Endodermal cell (in vitro differentiated cells): ENCODE measurements at regions not wholly inside any gene's neighbourhood (a gene's known extent, or its start where the extent isn't known, plus 50 kb on each side); places are given as distances from the start of the nearest gene placed in this dataset.

ENCODE experiments used
- DNase-seq: peaks from one replicate; pipeline ENCODE4 v3.0.0-alpha.2; 2017
- H3K27ac ChIP-seq: 2 replicates; pipeline ENCODE4 v1.5.1; 2013; ENCODE audit warnings: mild to moderate bottlenecking, low read depth, low read length, moderate library complexity
- H3K27me3 ChIP-seq: 2 replicates; pipeline ENCODE4 v1.6.1; 2013; ENCODE audit warnings: mild to moderate bottlenecking, low read length, moderate library complexity; ENCODE audit not compliant: insufficient read depth, control insufficient read depth, poor library complexity, severe bottlenecking
- H3K36me3 ChIP-seq: 2 replicates; pipeline ENCODE4 v1.7.0; 2013; ENCODE audit warnings: mild to moderate bottlenecking, low read length, moderate library complexity; ENCODE audit not compliant: control insufficient read depth, insufficient read depth
- H3K4me1 ChIP-seq: one replicate; pipeline ENCODE4 v1.7.0; 2013; ENCODE audit warnings: low read length; ENCODE audit not compliant: control insufficient read depth, insufficient read depth
- H3K4me3 ChIP-seq: 2 replicates; pipeline ENCODE4 v1.5.1; 2013; ENCODE audit warnings: mild to moderate bottlenecking, low read length, moderate library complexity
- H3K9ac ChIP-seq: 2 replicates; pipeline ENCODE4 v1.6.1; 2013; ENCODE audit warnings: mild to moderate bottlenecking, low read length, moderate library complexity; ENCODE audit not compliant: poor library complexity, severe bottlenecking; ENCODE audit errors: extremely low read depth
- H3K9me3 ChIP-seq: 2 replicates; pipeline ENCODE4 v1.6.1; 2013; ENCODE audit warnings: mild to moderate bottlenecking, low read length, moderate library complexity; ENCODE audit not compliant: control insufficient read depth
- H3K27ac Mint-ChIP-seq: 2 replicates; pipeline ENCODE4 v1.8.0; 2020; ENCODE audit warnings: mixed read lengths
- H3K27me3 Mint-ChIP-seq: 2 replicates; pipeline ENCODE4 v1.8.0; 2021; ENCODE audit warnings: mild to moderate bottlenecking, mixed read lengths; ENCODE audit not compliant: insufficient read depth
- H3K36me3 Mint-ChIP-seq: 2 replicates; pipeline ENCODE4 v1.8.0; 2020; ENCODE audit warnings: low read depth, mixed read lengths
- H3K4me1 Mint-ChIP-seq: 2 replicates; pipeline ENCODE4 v1.8.0; 2020; ENCODE audit warnings: mixed read lengths
- H3K4me3 Mint-ChIP-seq: 2 replicates; pipeline ENCODE4 v1.8.0; 2020; ENCODE audit warnings: mild to moderate bottlenecking, moderate library complexity, mixed read lengths
- H3K9me3 Mint-ChIP-seq: 2 replicates; pipeline ENCODE4 v1.8.0; 2020; ENCODE audit warnings: mild to moderate bottlenecking, mixed read lengths
- CTCF ChIP-seq: fragments of 200-600 bp; sonication (generic); conservative IDR thresholded peaks from 2 replicates; pipeline ENCODE4 v1.5.0; 2021; ENCODE audit warnings: antibody characterized with exemption, mild to moderate bottlenecking
- WGBS, 2 experiments: methylation state at CpG; one replicate each; pipeline versions ENCODE4 v1.1.5 to v1.1.7; 2013; ENCODE audit warnings: missing lambda C conversion rate in 2 of 2, mixed read lengths in 1 of 2; ENCODE audit not compliant: insufficient coverage in 1 of 2, insufficient read length in 1 of 2; 5-methylcytosine and 5-hydroxymethylcytosine counted together

- no peaks in the 10 kb centered on the region for H3K36me3 Mint-ChIP-seq
- H3K4me3 Mint-ChIP-seq = no peak overlapping the region
- DNase-seq = no peak
- no peaks in the 10 kb centered on the region for H3K4me1 Mint-ChIP-seq
- H3K27me3 Mint-ChIP-seq = no peaks in the 10 kb centered on the region
- no peak for TF ChIP-seq CTCF
- Histone ChIP-seq H3K4me3 (no peak overlapping the region), H3K4me1 (no peaks in the 10 kb centered on the region), H3K27ac (no peak overlapping the region), H3K9ac (no peak overlapping the region), H3K9me3 (no peaks in the 10 kb centered on the region), H3K36me3 (no peaks in the 10 kb centered on the region), H3K27me3 (no peaks in the 10 kb centered on the region)
- H3K27ac Mint-ChIP-seq = no peak overlapping the region
- H3K9me3 Mint-ChIP-seq = no peaks in the 10 kb centered on the region
- WGBS, 2 experiments = 94 to 100% methylated on average over 2 of the region's 3 CpGs
These were observed 1330.6 kb upstream of the ADGRL3 start for GRCh38 chr4:59869559-59869958.

- H3K36me3 Mint-ChIP-seq = no peaks in the 10 kb centered on the region
- no peak overlapping the region for H3K9ac ChIP-seq
- no peaks in the 10 kb centered on the region for H3K4me1 ChIP-seq
- no peaks in the 10 kb centered on the region for H3K9me3 ChIP-seq
- no peaks in the 10 kb centered on the region for H3K27me3 Mint-ChIP-seq
- no peak for TF ChIP-seq CTCF
- H3K27ac Mint-ChIP-seq = no peak overlapping the region
- H3K27ac ChIP-seq = no peak overlapping the region
- no peak overlapping the region for H3K4me3 ChIP-seq
- H3K36me3 ChIP-seq = no peaks in the 10 kb centered on the region
- DNase-seq = no peak
- H3K4me1 Mint-ChIP-seq = no peaks in the 10 kb centered on the region
- no peaks in the 10 kb centered on the region for H3K27me3 ChIP-seq
- no peaks in the 10 kb centered on the region for H3K9me3 Mint-ChIP-seq
- H3K4me3 Mint-ChIP-seq = no peak overlapping the region
These were observed 1318.5 kb upstream of the ADGRL3 start for GRCh38 chr4:59881632-59882031.

- H3K4me1 Mint-ChIP-seq = no peaks in the 10 kb centered on the region
- no peaks in the 10 kb centered on the region for H3K9me3 Mint-ChIP-seq
- no peak for TF ChIP-seq CTCF
- Histone ChIP-seq H3K27me3 (no peaks in the 10 kb centered on the region), H3K36me3 (no peaks in the 10 kb centered on the region), H3K9me3 (no peaks in the 10 kb centered on the region), H3K9ac (no peak overlapping the region), H3K4me3 (no peak overlapping the region), H3K4me1 (peaks cover 4% of the 10 kb centered on the region), H3K27ac (no peak overlapping the region)
- no peak for DNase-seq
- no peak overlapping the region for H3K4me3 Mint-ChIP-seq
- no peaks in the 10 kb centered on the region for H3K27me3 Mint-ChIP-seq
- WGBS, 2 experiments = 82 to 93% methylated on average over 2 to 3 of the region's 3 CpGs
- no peak overlapping the region for H3K27ac Mint-ChIP-seq
- no peaks in the 10 kb centered on the region for H3K36me3 Mint-ChIP-seq
These were observed 1295.8 kb upstream of the ADGRL3 start for GRCh38 chr4:59904331-59904730.
